Stimulated activated CD4-positive, alpha-beta T cell treated with anti-CD3 and anti-CD28 coated beads, Interleukin-2, amount 100 ng/mL, for 24 hours (primary cell): ENCODE measurements at regions not wholly inside any gene's neighbourhood (a gene's known extent, or its start where the extent isn't known, plus 50 kb on each side); places are given as distances from the start of the nearest gene placed in this dataset.
A peak's percentile ranks its signal among the peaks of the same experiment; 100 is the strongest.

Experiments used
- DNase-seq, 2 donors: peaks; one replicate each; pipeline ENCODE4 v3.0.0-alpha.2; 2020

GRCh38 chr11:112795142-112795815 is 165.9 kb upstream of the NCAM1 start:
- peak in 1 of 2 donors; percentile 23 for DNase-seq

GRCh38 chr11:112795911-112796649 is 165.1 kb upstream of the NCAM1 start:
- no peak for DNase-seq

GRCh38 chr11:112797092-112797491 is 164.1 kb upstream of the NCAM1 start:
- DNase-seq, result no peak

- peak in 1 of 2 donors; percentile 24 for DNase-seq
Measured at GRCh38 chr11:112797648-112798293, 163.4 kb upstream of the NCAM1 start.

GRCh38 chr11:112801025-112801816 is 160.0 kb upstream of the NCAM1 start:
- no peak for DNase-seq

- DNase-seq, result no peak
Measured at GRCh38 chr11:112801817-112802088, 159.5 kb upstream of the NCAM1 start.

GRCh38 chr11:112805658-112806057 is 155.6 kb upstream of the NCAM1 start:
- DNase-seq, result no peak

- DNase-seq, result no peak
Measured at GRCh38 chr11:112806256-112806655, 155.0 kb upstream of the NCAM1 start.

- DNase-seq, result no peak
Measured at GRCh38 chr11:112806876-112807275, 154.3 kb upstream of the NCAM1 start.

GRCh38 chr11:112809429-112809828 is 151.8 kb upstream of the NCAM1 start:
- DNase-seq, result no peak

GRCh38 chr11:112810951-112811350 is 150.3 kb upstream of the NCAM1 start:
- DNase-seq, result no peak

GRCh38 chr11:112811783-112812182 is 149.4 kb upstream of the NCAM1 start:
- DNase-seq, result no peak

- DNase-seq, result no peak
Measured at GRCh38 chr11:112812729-112813128, 148.5 kb upstream of the NCAM1 start.

- DNase-seq, result no peak
Measured at GRCh38 chr11:112814168-112814567, 147.1 kb upstream of the NCAM1 start.

GRCh38 chr11:112817376-112817775 is 143.8 kb upstream of the NCAM1 start:
- DNase-seq, result no peak

- DNase-seq, result no peak
Measured at GRCh38 chr11:112822478-112823274, 138.5 kb upstream of the NCAM1 start.

GRCh38 chr11:112826026-112826425 is 135.2 kb upstream of the NCAM1 start:
- DNase-seq, result no peak

GRCh38 chr11:112826788-112827187 is 134.4 kb upstream of the NCAM1 start:
- DNase-seq, result no peak

- no peak for DNase-seq
Measured at GRCh38 chr11:112828421-112828820, 132.8 kb upstream of the NCAM1 start.

- no peak for DNase-seq
Measured at GRCh38 chr11:112829971-112830654, 131.1 kb upstream of the NCAM1 start.

- DNase-seq, result no peak
Measured at GRCh38 chr11:112831041-112831440, 130.2 kb upstream of the NCAM1 start.
